Ovary (tissue), 7 donors: ENCODE measurements at regions not wholly inside any gene's neighbourhood (a gene's known extent, or its start where the extent isn't known, plus 50 kb on each side); places are given as distances from the start of the nearest gene placed in this dataset.

Experiments used
- DNase-seq, 5 donors: peaks; one replicate each; pipeline ENCODE4 v3.0.0-alpha.2; 2019 to 2020
- H3K27ac ChIP-seq, 2 donors: fragments of 200-600 bp; one replicate each; pipeline versions ENCODE4 v1.5.1 to v1.8.0; 2019 to 2022
- H3K27me3 ChIP-seq: fragments of 200-600 bp; one replicate; pipeline ENCODE4 v1.8.0; 2022
- H3K36me3 ChIP-seq: fragments of 200-600 bp; sonication (generic); one replicate; pipeline ENCODE4 v1.5.1; 2019
- H3K4me1 ChIP-seq: one replicate; pipeline ENCODE4 v1.8.1; 2013; ENCODE audit warnings: mild to moderate bottlenecking, moderate library complexity; ENCODE audit not compliant: insufficient read depth
- H3K4me3 ChIP-seq: fragments of 200-600 bp; sonication (generic); one replicate; pipeline ENCODE4 v1.5.1; 2017
- H3K9me3 ChIP-seq, 2 donors: fragments of 200-600 bp in 1 of 2; sonication (generic) in 1 of 2; one replicate each; pipeline versions ENCODE4 v1.5.1 to v1.8.1; 2013 to 2019; ENCODE audit warnings: mild to moderate bottlenecking in 1 of 2, moderate library complexity in 1 of 2
- EP300 ChIP-seq: sonication (generic); formaldehyde crosslinking; IDR thresholded peaks from one replicate; pipeline ENCODE4 v1.6.1; 2017; ENCODE audit warnings: antibody characterized with exemption
- POLR2A ChIP-seq: fragments of 450-650 bp; IDR thresholded peaks from one replicate; pipeline ENCODE4 v1.6.1; 2017; ENCODE audit warnings: antibody characterized with exemption, mild to moderate bottlenecking, moderate library complexity
- WGBS, 3 donors: extraction: QIAGEN DNeasy Blood & Tissue Kit in 1 of 3; methylation state at CpG; one replicate each; pipeline versions ENCODE4 v1.1.5 to v1.1.7; 2013 to 2017; 5-methylcytosine and 5-hydroxymethylcytosine counted together
- intact Hi-C, 4 donors: fragments of 100-400 bp; cut with DNase I; formaldehyde crosslinking; loops; one replicate each; pipeline versions ENCODE4 v1.11.0 to v1.15.1; 2022 to 2023
- TF ChIP-seq, protein P1 (sequence below), 3 donors: fragments of 450-650 bp in 2 of 3; fragments of 200-600 bp in 1 of 3; IDR thresholded peaks; one replicate each; pipeline versions ENCODE4 v1.5.1 to v1.8.0; 2016 to 2022; ENCODE audit warnings: antibody characterized with exemption in 3 of 3, mild to moderate bottlenecking in 1 of 3
- donor health status: DM: no; HTN: no; CAD: no; lungs with moderate emphysema.
- donor health status: DM: no; HTN: no; CAD: no.
- donor health status: Bipolar disorder and iron deficiency.
- donor health status: DM: no; HTN: no; CAD: no.
- donor health status: DM: yes; HTN: yes; CAD: no.

DNA sequence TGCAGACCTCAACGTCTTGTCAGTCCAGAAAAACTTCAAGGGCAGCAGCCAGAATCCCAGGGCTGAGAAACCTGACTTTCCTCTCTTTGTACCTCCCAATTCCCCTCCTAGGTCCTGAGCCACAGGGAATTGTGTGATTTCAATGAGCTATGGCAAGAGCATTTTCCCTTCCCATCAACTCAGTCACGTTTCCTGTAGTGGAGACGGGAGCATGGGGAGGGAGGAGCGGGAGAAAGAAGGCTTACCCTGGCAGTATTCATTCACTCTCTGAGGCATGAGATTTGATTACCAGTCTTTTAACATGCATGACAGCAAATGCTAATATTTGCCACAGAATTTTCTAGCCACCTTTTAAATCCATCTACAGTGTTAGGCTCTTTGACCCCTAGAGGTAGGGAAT lies 109.4 kb upstream of the TBCA start:
- intact Hi-C loops = no loop called here
- no peaks in the 10 kb centered on the region for H3K36me3 ChIP-seq
- no peak overlapping the region for H3K27ac ChIP-seq
- H3K4me1 ChIP-seq = no peaks in the 10 kb centered on the region
- H3K9me3 ChIP-seq = no peaks in the 10 kb centered on the region
- H3K27me3 ChIP-seq = no peaks in the 10 kb centered on the region
- DNase-seq = no peak
- H3K4me3 ChIP-seq = no peak overlapping the region
- WGBS, 3 donors = 61 to 73% (median 72%) methylated on average over 4 of the region's 4 CpGs
- TF ChIP-seq, protein P1, sequence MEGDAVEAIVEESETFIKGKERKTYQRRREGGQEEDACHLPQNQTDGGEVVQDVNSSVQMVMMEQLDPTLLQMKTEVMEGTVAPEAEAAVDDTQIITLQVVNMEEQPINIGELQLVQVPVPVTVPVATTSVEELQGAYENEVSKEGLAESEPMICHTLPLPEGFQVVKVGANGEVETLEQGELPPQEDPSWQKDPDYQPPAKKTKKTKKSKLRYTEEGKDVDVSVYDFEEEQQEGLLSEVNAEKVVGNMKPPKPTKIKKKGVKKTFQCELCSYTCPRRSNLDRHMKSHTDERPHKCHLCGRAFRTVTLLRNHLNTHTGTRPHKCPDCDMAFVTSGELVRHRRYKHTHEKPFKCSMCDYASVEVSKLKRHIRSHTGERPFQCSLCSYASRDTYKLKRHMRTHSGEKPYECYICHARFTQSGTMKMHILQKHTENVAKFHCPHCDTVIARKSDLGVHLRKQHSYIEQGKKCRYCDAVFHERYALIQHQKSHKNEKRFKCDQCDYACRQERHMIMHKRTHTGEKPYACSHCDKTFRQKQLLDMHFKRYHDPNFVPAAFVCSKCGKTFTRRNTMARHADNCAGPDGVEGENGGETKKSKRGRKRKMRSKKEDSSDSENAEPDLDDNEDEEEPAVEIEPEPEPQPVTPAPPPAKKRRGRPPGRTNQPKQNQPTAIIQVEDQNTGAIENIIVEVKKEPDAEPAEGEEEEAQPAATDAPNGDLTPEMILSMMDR (IDR thresholded peaks at IDR 0.05) = no peak
- TF ChIP-seq EP300 (no peak), POLR2A (no peak)

DNA sequence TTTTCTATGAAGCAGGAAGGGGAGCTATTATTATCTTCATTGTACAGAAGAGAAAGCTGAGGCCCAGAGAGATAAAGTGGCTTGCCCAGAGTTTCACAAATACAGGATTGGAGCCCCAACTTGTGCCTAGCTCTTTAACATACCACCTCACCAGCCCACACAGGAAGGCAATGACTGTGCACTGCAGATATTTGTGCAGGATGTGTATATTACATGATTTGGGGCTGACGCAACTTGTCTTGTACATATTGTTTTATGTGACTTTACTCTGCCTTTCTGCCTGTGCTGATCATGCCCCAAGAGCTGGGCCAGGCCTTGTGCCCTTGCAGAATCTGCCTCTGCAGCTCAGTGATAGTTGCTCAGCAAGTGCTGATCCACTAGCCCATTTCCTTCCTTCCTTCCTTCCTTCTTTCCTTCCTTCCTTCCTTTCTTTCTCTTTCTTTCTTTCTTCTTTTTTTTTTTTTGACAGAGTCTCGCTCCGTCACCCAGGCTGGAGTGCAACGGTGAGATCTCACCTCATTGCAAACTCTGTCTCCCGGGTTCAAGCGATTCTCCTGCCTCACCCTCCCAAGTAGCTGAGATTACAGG lies 106.6 kb upstream of the TBCA start:
- intact Hi-C loops = no loop called here

DNA sequence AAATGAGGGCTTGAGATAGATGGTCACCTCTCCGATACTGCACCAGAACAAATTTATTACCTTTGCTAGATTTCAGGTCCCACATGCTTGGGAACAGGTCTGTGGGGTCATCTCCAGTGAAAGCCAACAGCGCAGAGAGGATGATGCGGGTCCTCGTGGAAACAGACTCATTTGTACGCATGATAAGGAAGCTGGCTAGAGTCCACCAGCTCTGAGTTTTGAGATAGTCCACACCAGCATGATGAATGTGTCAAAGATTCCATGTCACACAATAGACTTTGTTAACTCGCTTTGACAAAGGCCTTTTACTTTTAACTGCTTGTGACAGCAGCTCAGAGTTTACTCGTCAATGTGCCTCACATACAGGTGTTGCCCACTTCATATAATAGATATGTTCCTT lies 105.4 kb upstream of the TBCA start:
- peaks cover 5% of the 10 kb centered on the region for H3K4me1 ChIP-seq
- H3K9me3 ChIP-seq = no peaks in the 10 kb centered on the region
- TF ChIP-seq, protein P1 (IDR thresholded peaks at IDR 0.05) = no peak
- no peak for TF ChIP-seq EP300
- no peak for TF ChIP-seq POLR2A
- intact Hi-C loops = no loop called here
- no peaks in the 10 kb centered on the region for H3K36me3 ChIP-seq
- 67 to 73% (median 71%) methylated on average over 7 of the region's 7 CpGs for WGBS, 3 donors
- no peak for DNase-seq
- H3K27ac ChIP-seq = no peak overlapping the region
- H3K4me3 ChIP-seq = no peak overlapping the region
- H3K27me3 ChIP-seq = no peaks in the 10 kb centered on the region

More for the DNA sequence above, 106.6 kb upstream of the TBCA start:
- Histone ChIP-seq H3K4me1 (peaks cover under 1% of the 10 kb centered on the region), H3K36me3 (no peaks in the 10 kb centered on the region), H3K27ac (no peak overlapping the region), H3K27me3 (no peaks in the 10 kb centered on the region), H3K9me3 (no peaks in the 10 kb centered on the region), H3K4me3 (no peak overlapping the region)
- no peak for TF ChIP-seq EP300
- TF ChIP-seq, protein P1 (IDR thresholded peaks at IDR 0.05) = no peak
- TF ChIP-seq POLR2A = no peak
- WGBS, 3 donors = 91 to 93% (median 93%) methylated on average over 6 of the region's 6 CpGs
- no peak for DNase-seq

DNA sequence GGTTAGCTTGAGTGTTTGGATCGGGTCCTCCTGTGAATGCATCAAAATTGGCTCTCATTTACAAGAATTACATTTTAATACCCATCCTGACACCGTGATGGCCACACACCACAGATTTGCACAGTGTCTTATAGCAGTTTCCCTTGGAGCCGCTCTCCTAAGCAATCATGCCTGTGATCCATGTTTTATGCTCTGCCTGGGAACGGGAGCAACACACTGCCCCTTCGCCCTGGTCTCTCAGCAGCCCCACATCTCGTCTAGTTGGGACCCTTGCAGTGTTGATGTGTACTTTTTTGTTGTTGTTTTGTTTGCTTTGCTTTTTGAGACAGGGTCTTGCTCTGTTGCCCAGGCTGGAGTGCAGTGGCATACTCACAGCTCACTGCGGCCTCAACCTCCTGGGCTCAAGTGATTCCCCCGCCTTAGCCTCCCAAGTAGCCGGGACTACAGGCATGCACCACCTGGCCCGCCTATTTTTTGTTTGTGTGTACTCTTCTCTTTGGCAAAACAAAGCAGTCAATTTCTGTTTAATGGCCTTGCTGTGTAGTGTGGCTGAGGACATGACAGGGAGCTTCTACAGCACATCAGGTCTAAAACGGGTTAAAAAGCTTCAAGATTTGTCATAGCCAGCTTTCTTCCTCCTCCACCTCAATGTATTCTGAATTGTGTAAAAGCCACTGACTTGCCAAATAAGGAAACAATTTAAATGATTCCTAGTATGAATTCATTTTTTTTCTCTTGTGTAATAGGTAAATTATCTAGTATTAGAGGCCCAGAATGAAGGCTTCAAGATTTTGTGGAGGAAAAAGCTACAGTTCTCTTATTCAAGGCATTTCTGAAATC lies 101.6 kb upstream of the TBCA start:
- TF ChIP-seq, protein P1 (IDR thresholded peaks at IDR 0.05) = no peak
- TF ChIP-seq EP300 = no peak
- TF ChIP-seq POLR2A = no peak
- no peak for DNase-seq
- H3K4me3 ChIP-seq = no peak overlapping the region
- H3K36me3 ChIP-seq = no peaks in the 10 kb centered on the region
- H3K4me1 ChIP-seq = peaks cover 5% of the 10 kb centered on the region
- intact Hi-C loops = no loop called here
- no peaks in the 10 kb centered on the region for H3K9me3 ChIP-seq
- WGBS, 3 donors = 74 to 86% (median 82%) methylated on average over 11 of the region's 11 CpGs
- no peaks in the 10 kb centered on the region for H3K27me3 ChIP-seq
- no peak overlapping the region for H3K27ac ChIP-seq
